CD4-positive, alpha-beta T cell treated with Interleukin-10 for 1 hour (primary cell): ENCODE measurements at regions not wholly inside any gene's neighbourhood (a gene's known extent, or its start where the extent isn't known, plus 50 kb on each side); places are given as distances from the start of the nearest gene placed in this dataset.
"Not testable (repeated sequence)": the region's sequence is repeated elsewhere in the genome, so short reads cannot be mapped to it uniquely, and the experiment has no call there.

ENCODE experiments used
- DNase-seq: peaks from one replicate; pipeline ENCODE4 v3.0.0-alpha.2; 2020

GRCh38 chr5:164435576-164435975 lies 930.2 kb downstream of the MAT2B start:
- DNase-seq: no peak

- no peak for DNase-seq
Measured at GRCh38 chr5:164439799-164440198, 934.4 kb downstream of the MAT2B start.

GRCh38 chr5:164449460-164449859 lies 944.0 kb downstream of the MAT2B start:
- no peak for DNase-seq

- DNase-seq: no peak
Measured at GRCh38 chr5:164466033-164466432, 960.6 kb downstream of the MAT2B start.

GRCh38 chr5:164470312-164470711 lies 964.9 kb downstream of the MAT2B start:
- DNase-seq: no peak

GRCh38 chr5:164472165-164472564 lies 966.7 kb downstream of the MAT2B start:
- no peak for DNase-seq

GRCh38 chr5:164475339-164475977 lies 970.0 kb downstream of the MAT2B start:
- no peak for DNase-seq

GRCh38 chr5:164481270-164481669 lies 975.9 kb downstream of the MAT2B start:
- DNase-seq: no peak

GRCh38 chr5:164482351-164482750 lies 976.9 kb downstream of the MAT2B start:
- no peak for DNase-seq

- DNase-seq: no peak
Measured at GRCh38 chr5:164484948-164485347, 979.5 kb downstream of the MAT2B start.

GRCh38 chr5:164487939-164488338 lies 982.5 kb downstream of the MAT2B start:
- DNase-seq: no peak

- DNase-seq: no peak
Measured at GRCh38 chr5:164497311-164498064, 992.1 kb downstream of the MAT2B start.

GRCh38 chr5:164498438-164498837 lies 993.0 kb downstream of the MAT2B start:
- DNase-seq: no peak

GRCh38 chr5:164500856-164501255 lies 995.4 kb downstream of the MAT2B start:
- DNase-seq: no peak

GRCh38 chr5:164501344-164501743 lies 995.9 kb downstream of the MAT2B start:
- no peak for DNase-seq

GRCh38 chr5:164504141-164504772 lies 998.8 kb downstream of the MAT2B start:
- DNase-seq: peak; percentile 18

- no peak for DNase-seq
Measured at GRCh38 chr5:164505791-164506190, 1000.4 kb downstream of the MAT2B start.

- DNase-seq: no peak
Measured at GRCh38 chr5:164518067-164518740, 1012.8 kb downstream of the MAT2B start.

GRCh38 chr5:164518741-164519080 lies 1013.3 kb downstream of the MAT2B start:
- no peak for DNase-seq

- no peak for DNase-seq
Measured at GRCh38 chr5:164532235-164532900, 1026.9 kb downstream of the MAT2B start.

- not testable (repeated sequence) for DNase-seq
Measured at GRCh38 chr5:164533426-164533825, 1028.0 kb downstream of the MAT2B start.

- DNase-seq: no peak
Measured at GRCh38 chr5:164540174-164540573, 1034.8 kb downstream of the MAT2B start.

GRCh38 chr5:164545507-164545906 lies 1040.1 kb downstream of the MAT2B start:
- no peak for DNase-seq
